ENCODE measurements at regions not wholly inside any gene's neighbourhood (a gene's known extent, or its start where the extent isn't known, plus 50 kb on each side); places are given as distances from the start of the nearest gene placed in this dataset.
"Not testable (repeated sequence)": the region's sequence is repeated elsewhere in the genome, so short reads cannot be mapped to it uniquely, and the experiment has no call there.

GRCh38 chr2:147416099-147416498, 428.7 kb upstream of the ACVR2A start:
- DNase-seq (ENCODE audit: low spot score): no peak

- not testable (repeated sequence) for DNase-seq (ENCODE audit: low spot score)
Measured at GRCh38 chr2:147414656-147415055, 430.2 kb upstream of the ACVR2A start.

GRCh38 chr2:147408357-147408756, 436.5 kb upstream of the ACVR2A start:
- DNase-seq (ENCODE audit: low spot score): no peak

DNA sequence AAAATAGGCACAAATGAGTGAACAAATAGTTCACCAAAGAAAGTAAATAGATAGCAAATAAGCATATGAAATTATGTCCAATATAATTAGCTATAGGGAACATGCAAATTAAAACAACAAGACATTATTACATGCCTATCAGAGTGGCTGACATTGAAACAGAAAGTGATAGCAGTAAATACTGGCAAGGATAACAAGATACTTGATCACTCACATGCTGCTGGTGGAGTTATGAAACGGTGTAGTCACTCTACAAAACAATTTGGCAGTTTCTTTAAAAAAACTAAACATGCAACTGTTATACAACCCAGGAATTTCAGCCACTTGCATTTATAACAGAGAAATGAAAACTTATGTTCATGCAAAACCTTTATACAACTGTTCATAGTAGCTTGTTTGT, 439.2 kb upstream of the ACVR2A start:
- no peak for DNase-seq (ENCODE audit: low spot score)

- DNase-seq (ENCODE audit: low spot score): no peak
Measured at GRCh38 chr2:147398996-147399395, 445.8 kb upstream of the ACVR2A start.

GRCh38 chr2:147398301-147398700, 446.5 kb upstream of the ACVR2A start:
- DNase-seq (ENCODE audit: low spot score): no peak

- DNase-seq (ENCODE audit: low spot score): no peak
Measured at GRCh38 chr2:147396890-147397289, 447.9 kb upstream of the ACVR2A start.

GRCh38 chr2:147394179-147394790, 450.5 kb upstream of the ACVR2A start:
- no peak for DNase-seq (ENCODE audit: low spot score)

DNA sequence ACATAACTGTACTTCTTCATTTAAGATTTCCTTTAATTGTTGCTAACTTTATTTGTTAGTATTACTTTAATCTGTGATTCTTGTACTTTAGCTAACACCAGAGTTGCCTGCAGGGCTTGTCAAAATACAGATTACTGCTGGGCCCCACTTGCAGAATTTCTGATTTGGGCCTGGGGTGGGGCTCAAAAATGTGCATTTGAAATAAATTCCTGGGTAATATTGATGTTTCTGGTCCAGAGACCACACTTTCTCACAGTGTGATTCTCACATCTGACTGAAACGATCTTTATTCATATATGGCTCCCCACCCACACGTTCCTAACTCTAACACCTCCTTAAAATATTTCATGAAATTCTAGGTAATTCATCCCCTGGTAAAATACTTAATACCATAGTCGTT, 452.6 kb upstream of the ACVR2A start:
- DNase-seq (ENCODE audit: low spot score): no peak

GRCh38 chr2:147390475-147390874, 454.4 kb upstream of the ACVR2A start:
- no peak for DNase-seq (ENCODE audit: low spot score)

- DNase-seq (ENCODE audit: low spot score): no peak
Measured at GRCh38 chr2:147389218-147389617, 455.6 kb upstream of the ACVR2A start.

DNA sequence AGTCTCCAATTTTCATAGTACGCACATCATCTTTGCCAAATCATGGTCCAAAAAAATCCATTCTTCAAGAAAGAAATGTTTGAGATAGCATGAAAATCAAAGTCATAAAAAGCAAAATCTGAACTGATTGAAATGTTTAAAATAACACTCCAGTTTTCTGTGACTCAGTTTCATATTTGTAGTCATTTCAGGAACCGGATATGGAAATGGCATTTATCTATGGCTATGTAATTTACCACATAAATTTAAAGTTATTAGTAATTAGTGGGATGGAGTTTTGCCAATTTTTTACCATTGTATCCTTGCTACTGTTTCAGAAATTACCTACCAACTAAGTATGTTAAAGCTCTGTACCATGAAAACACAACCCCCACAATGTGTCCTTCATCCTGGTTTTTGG, 456.6 kb upstream of the ACVR2A start:
- no peak for DNase-seq (ENCODE audit: low spot score)

DNA sequence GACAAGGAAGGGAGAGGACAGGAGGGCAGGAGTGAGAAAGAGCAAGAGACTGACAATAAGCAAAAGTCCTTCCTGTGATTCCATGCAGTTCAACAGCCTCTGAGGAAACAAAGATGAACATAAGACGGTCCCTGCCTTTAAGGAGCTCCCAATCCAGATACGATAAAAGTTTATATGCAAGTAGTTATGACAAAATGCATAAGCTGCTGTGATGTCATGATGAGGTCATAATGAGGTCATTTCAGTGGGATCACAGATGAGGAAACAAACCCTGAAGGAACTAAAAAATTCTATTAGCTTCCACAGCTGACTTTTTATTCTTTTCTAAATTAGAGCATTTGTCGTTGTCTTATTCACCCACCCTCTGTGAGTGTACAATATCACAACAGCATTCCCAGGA, 458.5 kb upstream of the ACVR2A start:
- DNase-seq (ENCODE audit: low spot score): no peak

DNA sequence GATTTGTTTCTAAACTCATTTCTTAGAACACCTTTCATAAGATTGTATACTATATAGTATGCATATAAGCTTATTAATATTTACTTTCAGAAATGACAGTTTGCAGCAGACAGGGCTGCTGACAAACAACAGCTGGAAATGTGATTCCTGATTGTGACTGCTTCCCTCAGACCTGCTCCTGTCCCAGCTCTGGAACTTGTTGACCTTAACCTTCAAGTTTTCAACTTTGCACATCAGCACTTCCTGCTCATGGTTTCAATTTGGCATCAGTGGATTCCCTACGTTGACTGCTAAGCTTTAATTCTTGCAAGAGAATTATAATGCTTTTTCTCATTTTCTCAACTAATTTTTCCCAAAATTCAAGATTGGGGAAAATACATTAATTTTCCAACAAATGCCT, 459.2 kb upstream of the ACVR2A start:
- no peak for DNase-seq (ENCODE audit: low spot score)

GRCh38 chr2:147384659-147385058, 460.2 kb upstream of the ACVR2A start:
- no peak for DNase-seq (ENCODE audit: low spot score)

DNA sequence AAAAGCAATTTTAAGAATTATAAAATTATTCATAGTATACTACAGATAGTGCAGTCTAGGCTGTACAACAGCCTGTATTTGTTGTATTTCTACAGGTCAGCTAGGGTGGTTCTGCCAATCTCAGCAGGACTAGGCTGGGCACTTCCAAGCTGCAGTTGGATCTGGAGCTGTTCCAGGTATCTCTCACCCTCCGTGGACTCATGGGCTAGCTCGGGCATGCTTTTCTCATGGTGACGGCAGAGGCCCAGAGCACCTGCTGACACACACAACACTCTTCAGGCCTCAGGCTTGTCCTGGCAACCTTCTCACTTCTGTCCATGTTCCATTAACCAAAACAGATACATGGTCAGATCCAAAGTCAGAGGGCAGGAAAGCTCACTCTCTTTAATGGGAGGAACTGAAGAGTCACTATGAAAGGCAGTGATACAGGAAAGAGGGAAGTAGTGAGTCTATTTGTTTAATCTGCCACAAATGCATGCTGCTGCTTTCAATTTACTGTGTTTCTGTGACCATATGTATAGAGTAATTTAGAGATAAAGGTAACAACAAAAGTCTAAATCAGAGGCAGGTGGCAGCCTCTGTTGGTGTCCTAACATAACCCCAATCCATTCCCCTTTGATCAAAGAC, 462.4 kb upstream of the ACVR2A start:
- DNase-seq (ENCODE audit: low spot score): no peak

- DNase-seq (ENCODE audit: low spot score): no peak
Measured at GRCh38 chr2:147378403-147378802, 466.4 kb upstream of the ACVR2A start.

- DNase-seq (ENCODE audit: low spot score): no peak
Measured at GRCh38 chr2:147375073-147375472, 469.8 kb upstream of the ACVR2A start.

DNA sequence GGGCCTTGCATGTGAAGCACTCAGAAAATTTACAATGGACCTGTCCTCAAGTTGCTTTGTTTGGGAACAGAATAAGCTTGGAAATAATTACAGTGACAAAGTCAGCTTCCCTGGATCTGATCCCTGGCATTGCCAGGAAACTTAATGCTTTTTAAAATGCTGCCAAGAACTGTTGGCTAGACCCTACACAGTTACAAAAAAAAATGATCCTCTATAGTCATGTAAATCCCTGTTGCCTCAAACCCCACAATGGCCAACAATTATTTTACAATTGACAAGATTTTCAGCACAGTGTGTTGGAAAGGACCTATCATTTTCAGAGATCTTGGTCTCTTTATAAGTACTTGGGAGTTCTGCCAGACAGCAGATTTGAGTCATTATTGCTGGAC, 470.4 kb upstream of the ACVR2A start:
- no peak for DNase-seq (ENCODE audit: low spot score)

GRCh38 chr2:147373800-147374422, 470.9 kb upstream of the ACVR2A start:
- no peak for DNase-seq (ENCODE audit: low spot score)

- no peak for DNase-seq (ENCODE audit: low spot score)
Measured at GRCh38 chr2:147368306-147368705, 476.5 kb upstream of the ACVR2A start.

DNA sequence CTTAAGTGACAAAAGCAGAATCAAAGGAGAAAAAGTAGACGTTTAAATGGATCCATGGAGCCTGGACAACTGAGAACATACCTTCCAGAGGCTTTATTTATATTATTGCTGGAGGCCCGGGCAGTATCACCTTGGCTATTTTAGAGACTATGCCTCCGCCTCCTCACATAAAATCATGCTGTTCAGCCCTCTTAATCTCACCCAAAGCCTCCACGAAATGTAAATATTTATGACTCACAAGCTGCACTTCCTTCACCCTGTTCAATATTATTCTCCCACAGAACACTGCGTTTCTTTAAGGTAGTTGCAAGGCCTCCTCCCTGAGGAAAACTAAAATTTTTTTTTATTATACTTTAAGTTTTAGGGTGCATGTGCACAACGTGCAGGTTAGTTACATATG, 478.6 kb upstream of the ACVR2A start:
- DNase-seq (ENCODE audit: low spot score): no peak

- no peak for DNase-seq (ENCODE audit: low spot score)
Measured at GRCh38 chr2:147365622-147366021, 479.2 kb upstream of the ACVR2A start.

DNA sequence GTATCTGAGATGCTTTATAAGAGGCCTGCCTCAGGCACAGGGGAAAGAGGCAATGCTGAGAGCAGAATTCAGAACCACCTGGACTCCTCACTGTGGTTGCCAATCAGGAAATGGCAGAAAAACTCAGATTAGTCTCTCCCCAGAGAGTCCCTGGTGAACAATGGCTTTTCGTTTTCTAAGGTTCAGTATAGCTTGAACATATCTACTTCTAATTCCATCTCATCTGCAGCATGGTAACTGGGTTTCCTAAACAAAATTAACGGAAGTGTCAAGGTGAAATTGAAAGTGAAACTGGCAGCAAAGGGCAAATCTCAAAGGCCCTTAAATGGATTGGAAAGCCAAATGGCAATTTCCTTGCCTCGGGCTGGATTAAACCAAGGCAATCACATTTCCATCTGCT, 480.2 kb upstream of the ACVR2A start:
- DNase-seq (ENCODE audit: low spot score): no peak

Data from hematopoietic multipotent progenitor cell treated with erythropoietin and hydrocortisone succinate and interleukin-3 and kit ligand, for 15 days (in vitro differentiated cells).